ENCODE measurements at regions not wholly inside any gene's neighbourhood (a gene's known extent, or its start where the extent isn't known, plus 50 kb on each side); places are given as distances from the start of the nearest gene placed in this dataset.
A peak's percentile ranks its signal among the peaks of the same experiment; 100 is the strongest.

DNA sequence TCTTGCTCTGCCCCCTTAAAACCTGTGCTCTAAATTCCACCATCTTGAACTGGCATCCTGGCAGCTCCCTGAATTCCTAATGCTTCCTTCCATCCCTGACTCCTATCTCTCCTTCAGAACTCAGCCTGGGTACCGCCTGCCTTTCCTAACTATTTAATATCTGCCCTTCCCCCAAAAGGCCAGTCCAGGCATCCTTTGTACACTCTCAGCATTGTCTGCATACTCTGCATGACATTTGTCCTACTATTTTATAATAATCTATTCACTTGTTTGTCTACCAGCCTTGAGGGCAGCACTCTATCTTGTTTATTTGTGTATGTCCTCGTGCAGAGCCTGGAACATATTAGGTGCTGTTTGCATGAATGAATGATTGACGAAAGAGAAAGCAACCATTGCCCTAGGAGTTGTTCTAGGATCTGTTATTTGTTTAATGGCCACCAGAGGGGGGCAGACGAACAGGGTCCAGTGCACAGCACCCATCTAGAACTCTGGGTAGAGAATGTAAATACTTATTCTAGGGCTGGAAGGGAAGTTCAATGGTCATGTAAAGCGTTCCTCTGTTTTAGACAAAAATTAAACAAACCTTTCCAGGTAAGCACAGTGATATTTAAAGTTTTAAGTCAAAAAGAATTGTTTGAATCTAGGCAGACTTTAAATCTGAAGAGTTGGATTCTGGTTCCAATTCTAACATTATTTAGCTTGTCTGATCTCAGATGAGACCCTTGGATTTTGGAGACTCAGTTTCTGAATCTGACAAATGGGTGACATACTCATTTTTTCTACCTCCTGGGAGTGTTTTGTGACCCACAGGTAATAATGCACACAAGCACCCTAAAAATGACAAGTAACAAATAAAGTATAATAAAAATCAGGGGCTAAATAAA lies 125.8 kb upstream of the GALNT15 start:
- peak; percentile 72 for DNase-seq (ENCODE audit: extremely low read depth, low read depth)

DNA sequence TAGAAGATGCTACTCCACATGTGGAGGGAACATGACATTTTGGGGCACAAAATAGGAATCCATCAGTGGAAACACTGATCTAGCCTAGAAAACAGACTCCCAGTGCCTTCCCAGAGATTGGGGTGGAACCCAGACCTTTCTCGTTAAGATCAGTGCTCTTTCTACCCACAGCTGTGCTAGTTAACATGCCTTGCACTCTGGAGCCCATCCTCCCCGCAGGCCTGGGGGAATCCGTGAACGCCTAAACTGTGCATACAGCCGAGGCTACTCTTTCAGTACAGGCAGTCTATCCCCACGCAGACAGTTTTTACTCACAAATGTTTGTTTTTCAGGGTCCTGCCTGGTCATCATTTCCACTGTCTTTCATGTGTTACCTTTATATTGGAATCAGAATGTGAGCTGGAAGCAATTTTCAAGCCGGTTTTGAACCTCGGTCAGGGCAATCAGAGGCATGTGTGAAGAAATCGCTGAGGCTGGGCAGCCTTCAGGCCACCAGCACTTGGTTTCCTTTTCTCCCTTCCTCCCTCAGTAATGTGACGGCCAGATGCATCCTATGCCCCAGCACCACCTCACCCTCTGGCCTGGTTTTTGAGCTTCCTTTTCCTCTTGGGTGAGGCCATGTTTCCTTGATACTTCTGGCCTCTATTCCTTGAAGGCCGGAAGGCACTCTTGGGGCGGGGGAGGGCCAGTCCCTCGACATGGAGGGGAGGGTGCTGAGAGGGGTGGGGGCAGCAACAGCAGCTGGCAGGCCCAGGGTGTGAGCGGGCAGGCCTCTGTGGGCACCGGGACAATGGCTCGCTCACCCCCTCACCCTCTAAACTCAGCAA lies 123.6 kb upstream of the GALNT15 start:
- DNase-seq (ENCODE audit: extremely low read depth, low read depth), result no peak

DNA sequence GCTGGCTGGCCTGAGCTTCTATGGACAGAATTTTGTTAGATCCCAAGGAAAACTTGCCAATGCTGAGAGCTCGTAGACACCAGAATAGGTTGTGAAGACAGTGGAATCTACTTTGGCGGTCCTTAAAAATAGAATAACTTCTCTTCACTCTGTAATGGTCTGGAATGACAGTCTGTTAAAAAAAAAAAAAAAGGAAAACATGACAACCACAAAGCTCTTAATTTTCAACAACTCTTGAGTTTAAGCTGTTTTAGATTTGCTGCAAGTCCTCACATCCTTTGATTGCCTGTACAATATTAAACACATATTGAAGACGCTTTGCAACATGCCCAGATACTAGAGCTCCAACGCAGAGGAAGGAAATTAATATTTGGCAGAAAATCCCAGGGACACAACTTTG lies 122.8 kb upstream of the GALNT15 start:
- DNase-seq (ENCODE audit: extremely low read depth, low read depth), result no peak

GRCh38 chr3:16052964-16053363 lies 121.5 kb upstream of the GALNT15 start:
- no peak for DNase-seq (ENCODE audit: extremely low read depth, low read depth)

DNA sequence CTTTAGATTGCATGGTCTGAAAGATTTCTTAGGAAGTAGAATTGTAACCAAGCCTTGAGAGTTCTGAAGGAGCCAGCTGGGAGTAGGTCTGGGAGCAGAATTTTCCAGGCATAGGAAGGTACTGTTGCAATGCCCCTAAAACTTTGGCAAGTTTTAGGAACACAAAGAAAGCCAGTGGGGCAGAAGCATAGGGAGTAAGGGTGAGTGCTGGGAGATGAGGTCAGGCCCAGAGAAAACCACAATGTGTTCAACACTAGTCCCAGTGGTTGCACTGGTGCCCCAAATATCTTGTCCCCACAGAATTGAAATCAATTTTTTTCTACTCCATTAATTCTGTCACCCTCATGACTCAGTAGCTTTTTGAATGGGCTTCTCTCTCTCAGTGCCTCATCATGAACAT lies 120.7 kb upstream of the GALNT15 start:
- DNase-seq (ENCODE audit: extremely low read depth, low read depth), result no peak

DNA sequence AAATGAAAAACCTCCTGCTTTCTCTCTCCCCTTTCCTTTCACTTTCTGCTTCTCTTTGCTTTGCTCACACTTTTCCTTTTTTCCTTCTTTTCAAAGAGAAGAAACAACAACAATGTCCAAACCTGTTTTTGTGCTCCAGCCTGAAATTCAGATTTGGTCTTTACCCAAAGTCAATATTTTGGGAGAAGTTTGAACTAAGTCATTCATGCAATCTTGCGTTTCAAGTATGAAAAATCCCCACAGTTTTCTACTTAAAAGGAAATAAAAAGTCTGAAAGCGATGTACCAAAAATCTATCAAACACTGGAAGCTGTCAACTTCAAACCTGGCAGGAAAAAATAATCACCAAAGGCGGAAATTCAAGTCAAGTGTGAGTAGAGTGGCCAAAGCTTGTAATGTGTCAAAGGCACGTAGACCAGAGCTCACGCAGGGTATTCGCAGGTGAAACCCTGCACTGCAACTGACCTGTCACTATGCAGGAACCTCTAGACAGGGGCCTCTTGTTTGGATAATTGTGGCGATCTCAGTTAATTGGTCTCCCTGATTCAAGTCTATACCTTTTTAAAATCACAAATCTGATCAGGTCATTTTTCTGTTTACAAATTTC lies 118.8 kb upstream of the GALNT15 start:
- no peak for DNase-seq (ENCODE audit: extremely low read depth, low read depth)

DNA sequence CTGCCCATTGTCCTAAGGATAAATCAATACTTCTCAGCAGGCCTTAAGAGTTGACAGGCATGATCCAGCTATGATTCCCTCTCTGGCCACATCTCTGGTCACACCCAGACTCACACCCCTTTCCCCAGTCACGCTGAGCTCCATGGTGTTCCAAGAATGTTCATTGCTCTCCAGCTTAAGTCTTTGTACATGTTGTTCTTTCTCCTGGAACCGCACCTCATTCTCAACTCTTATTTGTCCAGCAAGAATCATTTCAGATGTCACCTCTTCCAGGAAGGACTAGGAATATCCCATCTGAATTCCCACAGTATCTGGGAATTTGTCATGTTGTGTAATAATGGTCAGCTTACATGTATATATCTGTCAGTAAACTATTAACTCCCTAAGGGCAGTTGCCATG lies 118.3 kb upstream of the GALNT15 start:
- no peak for DNase-seq (ENCODE audit: extremely low read depth, low read depth)

- no peak for DNase-seq (ENCODE audit: extremely low read depth, low read depth)
These were observed 116.0 kb upstream of the GALNT15 start for GRCh38 chr3:16058521-16058920.

DNA sequence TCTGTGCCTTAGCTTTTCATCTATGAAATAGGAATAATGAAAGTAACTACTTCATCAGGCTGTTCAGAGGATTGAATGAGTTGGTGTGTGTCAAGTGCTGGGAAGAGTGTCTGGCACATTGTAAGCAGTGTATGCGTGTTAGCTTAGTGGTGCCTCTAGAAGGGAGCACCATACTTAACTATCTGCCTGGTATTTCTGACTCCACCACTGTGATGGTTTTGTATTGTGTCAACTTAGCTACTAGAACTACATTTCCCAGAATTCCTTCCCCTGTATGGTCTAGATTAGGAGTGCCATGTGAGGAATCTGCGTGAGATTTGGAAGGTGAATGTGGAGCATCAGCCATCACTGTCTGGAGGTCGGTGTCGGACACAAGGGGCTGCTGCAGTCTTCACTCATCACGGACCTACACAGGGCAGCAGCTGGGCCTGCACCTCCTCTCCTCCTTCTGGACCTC lies 115.4 kb upstream of the GALNT15 start:
- DNase-seq (ENCODE audit: extremely low read depth, low read depth), result no peak

- no peak for DNase-seq (ENCODE audit: extremely low read depth, low read depth)
These were observed 114.6 kb upstream of the GALNT15 start for GRCh38 chr3:16059711-16060357.

DNA sequence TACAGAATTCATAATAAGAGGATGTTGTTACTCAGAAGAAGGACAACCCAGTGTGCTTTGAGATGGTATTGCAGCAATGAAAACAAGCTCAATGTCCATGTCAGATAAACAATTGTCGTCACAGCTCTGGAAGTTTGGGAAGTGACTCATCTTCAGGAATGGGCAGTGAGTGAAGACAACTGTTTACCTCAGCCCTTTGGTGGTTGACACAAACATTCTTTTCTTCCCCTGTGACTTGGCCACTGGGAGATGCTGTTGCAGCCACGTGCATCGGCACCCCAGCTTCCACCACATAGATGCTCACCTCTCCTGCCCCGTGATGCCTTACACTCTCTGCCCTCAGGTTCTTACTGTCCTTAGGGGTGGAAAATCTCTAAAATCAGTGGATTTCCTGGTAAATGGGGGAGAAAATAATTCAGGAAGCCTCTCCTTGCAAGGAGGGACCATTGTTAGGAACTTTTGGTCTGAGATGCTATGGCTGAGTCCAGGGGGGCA lies 114.1 kb upstream of the GALNT15 start:
- peak; percentile 98 for DNase-seq (ENCODE audit: extremely low read depth, low read depth)

DNA sequence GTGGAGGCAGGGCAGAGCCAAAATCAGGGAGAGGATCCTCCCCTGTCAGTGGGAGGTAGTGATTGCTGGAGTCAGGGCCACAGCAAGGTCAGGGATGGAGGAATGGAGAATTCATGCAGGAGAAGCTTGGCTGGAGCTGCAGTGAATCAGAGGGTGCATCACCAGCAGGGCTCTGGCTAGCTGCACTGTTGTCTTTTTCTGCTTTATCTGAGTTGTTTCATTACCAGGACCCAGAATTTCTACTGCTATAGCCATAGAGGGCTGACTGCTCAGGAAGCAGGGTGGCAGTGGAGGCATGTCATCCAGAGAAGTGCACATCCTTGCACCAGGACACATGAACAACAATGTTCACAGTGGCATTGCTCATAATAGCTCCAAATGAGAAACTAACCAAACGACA lies 113.5 kb upstream of the GALNT15 start:
- no peak for DNase-seq (ENCODE audit: extremely low read depth, low read depth)

GRCh38 chr3:16061491-16061890 lies 113.0 kb upstream of the GALNT15 start:
- DNase-seq (ENCODE audit: extremely low read depth, low read depth), result no peak

DNA sequence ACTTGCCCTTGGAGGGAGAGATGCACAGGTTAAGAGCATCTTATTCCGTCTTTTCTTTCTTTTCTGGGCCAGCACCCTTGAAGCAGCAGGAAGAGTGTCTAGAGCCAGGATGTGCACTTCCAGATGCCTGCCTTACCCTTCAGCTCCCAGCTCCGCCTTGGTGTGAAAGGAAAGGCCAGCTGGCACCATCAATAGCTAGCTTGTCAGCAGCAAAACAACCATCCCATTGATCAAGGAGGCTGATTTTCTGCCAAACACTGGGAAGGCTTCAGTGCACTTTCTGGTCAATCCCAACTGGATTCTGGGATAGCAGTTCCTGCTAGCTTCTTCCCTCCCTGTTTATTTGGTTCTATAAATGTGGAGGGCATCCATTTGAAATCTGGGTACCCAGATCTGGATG lies 110.9 kb upstream of the GALNT15 start:
- DNase-seq (ENCODE audit: extremely low read depth, low read depth), result no peak

DNA sequence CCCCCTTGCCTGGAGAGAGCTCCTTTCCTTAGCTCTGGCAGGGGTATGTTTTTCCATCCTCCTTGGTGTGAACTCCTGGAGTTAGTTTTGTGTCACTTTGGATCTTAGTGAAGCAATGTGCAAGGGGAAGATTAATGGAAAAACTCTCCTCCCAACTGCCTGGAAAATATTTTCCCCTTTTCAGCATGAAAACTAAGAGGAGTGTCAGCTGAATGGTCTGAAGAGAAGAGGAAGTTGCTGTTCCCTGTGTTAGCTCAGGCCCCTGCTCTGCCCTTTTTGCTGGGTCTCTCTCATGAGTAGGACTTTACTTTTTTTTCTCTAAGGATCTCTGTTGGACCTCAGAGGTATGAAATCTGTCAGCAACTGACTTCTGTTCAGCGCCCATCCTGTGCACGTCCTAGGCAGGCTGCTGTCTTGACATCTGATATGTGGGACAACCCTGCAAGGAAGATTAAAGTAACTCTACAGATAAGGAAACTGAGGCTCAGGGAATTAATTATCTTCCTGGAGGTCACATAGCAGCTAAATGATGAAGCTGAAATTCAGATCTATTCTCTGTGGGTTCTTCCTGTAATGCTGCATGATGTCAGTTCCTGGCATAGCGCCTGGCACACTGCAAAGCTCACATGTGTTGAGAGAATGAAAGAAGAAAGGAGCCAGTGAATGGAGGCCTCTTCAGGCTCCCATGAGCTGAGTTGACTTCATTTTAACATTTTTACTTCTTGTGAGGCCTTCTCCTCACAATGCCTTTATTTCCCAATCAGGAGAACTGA lies 109.7 kb upstream of the GALNT15 start:
- no peak for DNase-seq (ENCODE audit: extremely low read depth, low read depth)

- no peak for DNase-seq (ENCODE audit: extremely low read depth, low read depth)
These were observed 107.9 kb upstream of the GALNT15 start for GRCh38 chr3:16066545-16066944.

DNA sequence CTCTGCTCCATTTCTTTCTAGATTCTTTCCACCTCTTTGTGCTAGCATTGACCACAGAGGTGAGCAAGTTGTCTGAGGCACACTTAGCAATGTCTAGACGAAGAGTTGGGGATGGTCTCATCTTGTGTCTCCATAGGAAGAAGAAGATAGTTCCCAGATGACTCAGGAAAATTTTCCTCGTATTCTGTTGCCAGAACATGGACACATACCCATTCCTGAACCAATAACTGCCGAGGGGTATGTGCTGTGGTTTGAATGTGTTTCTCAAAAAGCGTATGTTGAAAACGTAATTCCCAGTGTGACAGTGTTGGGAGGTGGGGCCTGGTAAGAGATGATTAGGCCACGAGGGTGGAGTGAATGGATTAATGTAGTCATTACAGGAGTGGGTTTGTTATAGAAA lies 107.5 kb upstream of the GALNT15 start:
- no peak for DNase-seq (ENCODE audit: extremely low read depth, low read depth)

DNA sequence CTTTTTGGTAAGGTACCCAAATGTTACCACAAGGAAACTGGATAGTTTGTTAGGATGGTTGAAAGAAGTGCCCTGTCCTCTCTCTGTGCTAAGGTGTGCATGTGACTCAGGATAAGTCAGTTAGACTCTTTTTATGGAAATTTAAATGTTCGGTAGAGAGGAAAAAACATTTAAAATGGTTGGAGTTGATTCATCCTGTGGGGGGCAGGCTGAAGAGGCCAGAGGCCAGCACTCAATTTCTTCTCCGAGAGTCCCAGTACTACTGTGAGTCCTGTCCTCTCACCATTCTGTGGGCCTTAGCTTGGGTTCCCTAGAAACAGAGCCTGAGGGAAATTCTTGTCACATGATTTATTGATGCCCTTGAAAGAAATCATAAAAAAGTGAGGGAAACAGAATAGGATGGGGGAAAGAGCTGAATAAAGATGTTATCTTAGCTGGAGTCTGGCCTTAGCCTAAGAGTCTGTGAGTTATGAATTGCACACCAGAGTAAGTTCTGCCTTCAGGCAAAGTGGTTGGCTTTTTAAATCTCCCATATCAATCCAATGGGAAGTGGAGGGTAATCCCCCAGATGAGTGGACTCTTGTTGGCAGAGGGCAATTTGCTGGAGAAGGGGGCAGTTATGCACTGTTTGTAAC lies 106.5 kb upstream of the GALNT15 start:
- no peak for DNase-seq (ENCODE audit: extremely low read depth, low read depth)

- no peak for DNase-seq (ENCODE audit: extremely low read depth, low read depth)
These were observed 105.1 kb upstream of the GALNT15 start for GRCh38 chr3:16069149-16069922.
